Activated naive CD4-positive, alpha-beta T cell treated with anti-CD3 and anti-CD28 coated beads for 36 hours (primary cell): ENCODE measurements at regions not wholly inside any gene's neighbourhood (a gene's known extent, or its start where the extent isn't known, plus 50 kb on each side); places are given as distances from the start of the nearest gene placed in this dataset.

Experiments used
- CTCF ChIA-PET: fragments of 350-600 bp; sonication (Branson Sonifier 250); formaldehyde crosslinking; loops from one replicate; lab custom pipeline; 2021; ENCODE audit warnings: antibody characterized with exemption; lab: Charles Lee
- DNase-seq: peaks from one replicate; pipeline ENCODE4 v3.0.0-alpha.2; 2020
- H3K27ac Mint-ChIP-seq: one replicate; pipeline ENCODE4 v1.8.0; 2021; ENCODE audit warnings: mild to moderate bottlenecking, mixed read lengths
- H3K27me3 Mint-ChIP-seq: one replicate; pipeline ENCODE4 v1.8.0; 2021; ENCODE audit warnings: low read depth, mixed read lengths
- H3K36me3 Mint-ChIP-seq: one replicate; pipeline ENCODE4 v1.8.0; 2021; ENCODE audit warnings: low read depth, mixed read lengths
- H3K4me1 Mint-ChIP-seq: one replicate; pipeline ENCODE4 v1.8.0; 2021; ENCODE audit warnings: low read depth, mixed read lengths
- H3K4me3 Mint-ChIP-seq: one replicate; pipeline ENCODE4 v1.8.0; 2021; ENCODE audit warnings: mild to moderate bottlenecking, moderate library complexity, mixed read lengths
- H3K9me3 Mint-ChIP-seq: one replicate; pipeline ENCODE4 v1.8.0; 2021; ENCODE audit warnings: mixed read lengths
- intact Hi-C: fragments of 100-400 bp; cut with micrococcal nuclease; formaldehyde crosslinking; loops from one replicate; pipeline ENCODE4 v1.15.1; 2023

GRCh38 chr9:108012886-108013665 is 523.5 kb upstream of the KLF4 start:
- intact Hi-C loops: no loop called here
- H3K4me1 Mint-ChIP-seq: no peaks in the 10 kb centered on the region
- DNase-seq: no peak
- H3K27ac Mint-ChIP-seq: no peak overlapping the region
- H3K36me3 Mint-ChIP-seq: no peaks in the 10 kb centered on the region
- CTCF ChIA-PET: no interaction called here
- no peaks in the 10 kb centered on the region for H3K27me3 Mint-ChIP-seq
- H3K9me3 Mint-ChIP-seq: peaks cover 4% of the 10 kb centered on the region
- no peak overlapping the region for H3K4me3 Mint-ChIP-seq

GRCh38 chr9:108012405-108012804 is 522.8 kb upstream of the KLF4 start:
- Mint-ChIP-seq H3K4me1 (no peaks in the 10 kb centered on the region), H3K27ac (no peak overlapping the region), H3K36me3 (no peaks in the 10 kb centered on the region), H3K4me3 (no peak overlapping the region), H3K27me3 (no peaks in the 10 kb centered on the region), H3K9me3 (peaks cover 4% of the 10 kb centered on the region)
- no peak for DNase-seq
- intact Hi-C loops: no loop called here
- CTCF ChIA-PET: no interaction called here

- H3K4me3 Mint-ChIP-seq: no peak overlapping the region
- H3K36me3 Mint-ChIP-seq: no peaks in the 10 kb centered on the region
- CTCF ChIA-PET: no interaction called here
- no peaks in the 10 kb centered on the region for H3K4me1 Mint-ChIP-seq
- H3K9me3 Mint-ChIP-seq: no peaks in the 10 kb centered on the region
- peaks cover 2% of the 10 kb centered on the region for H3K27me3 Mint-ChIP-seq
- intact Hi-C loops: no loop called here
- H3K27ac Mint-ChIP-seq: no peak overlapping the region
- DNase-seq: no peak
These were observed 514.0 kb upstream of the KLF4 start for GRCh38 chr9:108003526-108003925.

GRCh38 chr9:108002371-108002956 is 512.9 kb upstream of the KLF4 start:
- CTCF ChIA-PET: no interaction called here
- Mint-ChIP-seq H3K4me1 (no peaks in the 10 kb centered on the region), H3K27ac (no peak overlapping the region), H3K36me3 (peaks cover 2% of the 10 kb centered on the region), H3K9me3 (peaks cover 5% of the 10 kb centered on the region), H3K27me3 (peaks cover 2% of the 10 kb centered on the region), H3K4me3 (no peak overlapping the region)
- intact Hi-C loops: no loop called here
- no peak for DNase-seq

- Mint-ChIP-seq H3K4me1 (no peaks in the 10 kb centered on the region), H3K36me3 (peaks cover 2% of the 10 kb centered on the region), H3K4me3 (no peak overlapping the region), H3K27me3 (peaks cover 2% of the 10 kb centered on the region), H3K27ac (no peak overlapping the region), H3K9me3 (peaks cover 8% of the 10 kb centered on the region)
- intact Hi-C loops: no loop called here
- no peak for DNase-seq
- CTCF ChIA-PET: interaction anchor here (0.6 kb wide), 1 partner anchor 143 kb away, joined by 9 read pairs; no protein-coding TSS in a partner anchor
These were observed 511.7 kb upstream of the KLF4 start for GRCh38 chr9:108001237-108001636.

- Mint-ChIP-seq H3K4me3 (no peak overlapping the region), H3K27ac (no peak overlapping the region), H3K36me3 (peaks cover 2% of the 10 kb centered on the region), H3K9me3 (peaks cover 8% of the 10 kb centered on the region), H3K27me3 (peaks cover 2% of the 10 kb centered on the region), H3K4me1 (no peaks in the 10 kb centered on the region)
- DNase-seq: no peak
- intact Hi-C loops: no loop called here
- CTCF ChIA-PET: no interaction called here
These were observed 510.3 kb upstream of the KLF4 start for GRCh38 chr9:107999890-108000289.

GRCh38 chr9:107999011-107999410 is 509.4 kb upstream of the KLF4 start:
- Mint-ChIP-seq H3K4me3 (no peak overlapping the region), H3K27me3 (peaks cover 2% of the 10 kb centered on the region), H3K9me3 (peaks cover 8% of the 10 kb centered on the region), H3K36me3 (peaks cover 2% of the 10 kb centered on the region), H3K4me1 (no peaks in the 10 kb centered on the region), H3K27ac (no peak overlapping the region)
- DNase-seq: no peak
- CTCF ChIA-PET: no interaction called here
- intact Hi-C loops: no loop called here

GRCh38 chr9:107994648-107995047 is 505.1 kb upstream of the KLF4 start:
- Mint-ChIP-seq H3K4me3 (no peak overlapping the region), H3K27me3 (no peaks in the 10 kb centered on the region), H3K27ac (no peak overlapping the region), H3K9me3 (peaks cover 8% of the 10 kb centered on the region), H3K4me1 (no peaks in the 10 kb centered on the region), H3K36me3 (peaks cover 2% of the 10 kb centered on the region)
- intact Hi-C loops: no loop called here
- no peak for DNase-seq
- CTCF ChIA-PET: no interaction called here

GRCh38 chr9:107992271-107992670 is 502.7 kb upstream of the KLF4 start:
- intact Hi-C loops: no loop called here
- DNase-seq: no peak
- Mint-ChIP-seq H3K27ac (no peak overlapping the region), H3K4me3 (no peak overlapping the region), H3K9me3 (peaks cover 5% of the 10 kb centered on the region), H3K27me3 (peaks cover 5% of the 10 kb centered on the region), H3K36me3 (no peaks in the 10 kb centered on the region), H3K4me1 (no peaks in the 10 kb centered on the region)
- CTCF ChIA-PET: no interaction called here

- DNase-seq: no peak
- peaks cover 5% of the 10 kb centered on the region for H3K27me3 Mint-ChIP-seq
- H3K4me3 Mint-ChIP-seq: no peak overlapping the region
- intact Hi-C loops: no loop called here
- CTCF ChIA-PET: no interaction called here
- peaks cover 3% of the 10 kb centered on the region for H3K9me3 Mint-ChIP-seq
- no peaks in the 10 kb centered on the region for H3K36me3 Mint-ChIP-seq
- no peaks in the 10 kb centered on the region for H3K4me1 Mint-ChIP-seq
- H3K27ac Mint-ChIP-seq: no peak overlapping the region
These were observed 502.0 kb upstream of the KLF4 start for GRCh38 chr9:107991581-107991980.

- Mint-ChIP-seq H3K36me3 (no peaks in the 10 kb centered on the region), H3K27me3 (peaks cover 5% of the 10 kb centered on the region), H3K4me1 (no peaks in the 10 kb centered on the region), H3K27ac (no peak overlapping the region), H3K9me3 (peaks cover 3% of the 10 kb centered on the region), H3K4me3 (no peak overlapping the region)
- DNase-seq: no peak
- intact Hi-C loops: no loop called here
- CTCF ChIA-PET: no interaction called here
These were observed 500.0 kb upstream of the KLF4 start for GRCh38 chr9:107989544-107989943.

- no peak for DNase-seq
- Mint-ChIP-seq H3K27ac (no peak overlapping the region), H3K4me3 (no peak overlapping the region), H3K9me3 (peaks cover 3% of the 10 kb centered on the region), H3K36me3 (no peaks in the 10 kb centered on the region), H3K27me3 (peaks cover 5% of the 10 kb centered on the region), H3K4me1 (no peaks in the 10 kb centered on the region)
- intact Hi-C loops: no loop called here
- CTCF ChIA-PET: no interaction called here
These were observed 499.5 kb upstream of the KLF4 start for GRCh38 chr9:107989099-107989498.

GRCh38 chr9:107984956-107985355 is 495.4 kb upstream of the KLF4 start:
- intact Hi-C loops: no loop called here
- no peak overlapping the region for H3K27ac Mint-ChIP-seq
- no peaks in the 10 kb centered on the region for H3K4me1 Mint-ChIP-seq
- no peaks in the 10 kb centered on the region for H3K36me3 Mint-ChIP-seq
- no peak overlapping the region for H3K4me3 Mint-ChIP-seq
- H3K27me3 Mint-ChIP-seq: peaks cover 5% of the 10 kb centered on the region
- CTCF ChIA-PET: interaction anchor here (0.7 kb wide), 1 partner anchor 25 kb away, joined by 3 read pairs; no protein-coding TSS in a partner anchor
- no peak for DNase-seq
- peaks cover 3% of the 10 kb centered on the region for H3K9me3 Mint-ChIP-seq
